Fibroblast of the aortic adventitia (primary cell): ENCODE measurements at regions not wholly inside any gene's neighbourhood (a gene's known extent, or its start where the extent isn't known, plus 50 kb on each side); places are given as distances from the start of the nearest gene placed in this dataset.

Source experiments
- DNase-seq: peaks from one replicate; pipeline ENCODE4 v3.0.0-alpha.2; 2010; ENCODE audit warnings: low read depth
- H3K4me3 ChIP-seq: 2 replicates; pipeline ENCODE4 v1.5.1; 2011; ENCODE audit warnings: low read depth, mild to moderate bottlenecking, control low read depth, low read length, moderate library complexity
- TF ChIP-seq, protein P1 (sequence below): IDR thresholded peaks from 2 replicates; pipeline ENCODE4 v1.5.1; 2011; ENCODE audit warnings: mild to moderate bottlenecking, low read length, control low read depth, inconsistent platforms; ENCODE audit not compliant: insufficient read depth

DNA sequence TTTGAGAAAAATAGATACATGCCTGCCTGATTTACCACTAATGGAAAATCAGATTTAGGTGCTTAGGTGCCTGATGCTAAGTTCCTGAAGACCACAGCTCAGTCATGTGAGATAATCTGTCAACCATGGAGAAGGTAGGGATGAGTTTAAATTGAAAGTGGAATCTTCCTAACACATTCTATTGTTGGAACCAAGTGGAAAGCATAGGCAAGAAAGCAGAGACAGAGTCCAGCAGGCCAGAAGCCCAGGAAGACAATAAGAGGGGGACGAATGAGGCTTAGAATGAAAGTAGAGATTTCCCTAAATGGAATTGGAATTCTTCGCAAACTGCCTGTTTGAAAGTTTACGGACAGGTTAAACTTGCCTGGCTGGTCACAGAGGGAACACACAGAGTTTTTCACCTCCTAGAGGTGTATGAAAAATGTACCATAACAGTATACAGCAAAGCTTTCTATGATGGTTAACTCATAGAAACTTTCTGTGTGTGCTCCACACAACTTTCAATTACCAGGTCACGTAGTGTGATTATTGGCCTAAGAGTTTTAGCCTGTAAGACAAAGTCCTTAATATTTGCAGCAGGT lies 453.8 kb upstream of the KCNMB2 start:
- no peak for DNase-seq
- H3K4me3 ChIP-seq, result no peak overlapping the region
- TF ChIP-seq, protein P1, sequence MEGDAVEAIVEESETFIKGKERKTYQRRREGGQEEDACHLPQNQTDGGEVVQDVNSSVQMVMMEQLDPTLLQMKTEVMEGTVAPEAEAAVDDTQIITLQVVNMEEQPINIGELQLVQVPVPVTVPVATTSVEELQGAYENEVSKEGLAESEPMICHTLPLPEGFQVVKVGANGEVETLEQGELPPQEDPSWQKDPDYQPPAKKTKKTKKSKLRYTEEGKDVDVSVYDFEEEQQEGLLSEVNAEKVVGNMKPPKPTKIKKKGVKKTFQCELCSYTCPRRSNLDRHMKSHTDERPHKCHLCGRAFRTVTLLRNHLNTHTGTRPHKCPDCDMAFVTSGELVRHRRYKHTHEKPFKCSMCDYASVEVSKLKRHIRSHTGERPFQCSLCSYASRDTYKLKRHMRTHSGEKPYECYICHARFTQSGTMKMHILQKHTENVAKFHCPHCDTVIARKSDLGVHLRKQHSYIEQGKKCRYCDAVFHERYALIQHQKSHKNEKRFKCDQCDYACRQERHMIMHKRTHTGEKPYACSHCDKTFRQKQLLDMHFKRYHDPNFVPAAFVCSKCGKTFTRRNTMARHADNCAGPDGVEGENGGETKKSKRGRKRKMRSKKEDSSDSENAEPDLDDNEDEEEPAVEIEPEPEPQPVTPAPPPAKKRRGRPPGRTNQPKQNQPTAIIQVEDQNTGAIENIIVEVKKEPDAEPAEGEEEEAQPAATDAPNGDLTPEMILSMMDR, result no peak

DNA sequence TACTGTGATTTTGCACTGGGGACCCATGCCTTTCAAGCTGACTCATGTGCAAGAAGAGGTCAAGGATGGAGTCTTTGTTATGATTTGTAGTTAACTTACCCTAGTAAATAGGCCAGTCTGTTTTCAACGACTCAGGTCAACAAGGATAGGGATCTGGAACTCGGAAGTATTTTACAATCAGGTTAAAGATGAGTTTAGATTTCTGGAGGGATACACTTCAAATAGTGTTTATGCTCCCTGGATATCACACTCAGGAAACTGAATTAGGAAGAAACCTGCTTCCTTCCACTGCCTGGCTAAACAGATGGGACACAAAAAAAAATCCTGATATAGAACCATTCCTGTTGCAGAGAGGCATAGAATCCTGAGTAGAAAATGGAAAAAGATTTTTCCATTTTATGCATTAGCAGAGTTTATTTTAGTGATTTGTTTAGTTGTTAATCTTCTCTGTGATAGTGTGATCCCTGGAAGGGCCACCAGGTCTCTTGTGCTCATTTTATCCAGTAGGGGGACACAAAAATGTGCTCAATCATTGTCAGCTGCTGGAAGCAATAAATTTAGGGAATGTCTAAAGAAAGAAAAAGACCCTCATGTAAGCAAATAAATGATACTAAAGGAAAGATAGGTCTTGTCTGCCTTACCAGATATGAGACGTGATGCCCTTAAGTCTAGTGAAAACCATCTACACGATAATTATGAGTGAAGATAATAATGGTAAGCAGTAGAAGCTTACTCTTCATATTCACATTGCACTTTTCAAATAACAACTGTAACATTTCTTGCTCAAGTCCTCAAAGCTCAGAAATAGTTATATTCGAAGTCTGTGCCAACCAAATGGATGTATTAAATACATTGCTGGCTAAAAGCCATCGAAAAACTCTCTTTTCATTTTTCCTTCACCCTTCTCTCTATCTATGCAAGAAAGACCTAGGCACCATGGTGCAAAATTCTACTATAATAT lies 452.1 kb upstream of the KCNMB2 start:
- TF ChIP-seq, protein P1, result peak; percentile 64
- peak; percentile 34 for DNase-seq
- no peak overlapping the region for H3K4me3 ChIP-seq

DNA sequence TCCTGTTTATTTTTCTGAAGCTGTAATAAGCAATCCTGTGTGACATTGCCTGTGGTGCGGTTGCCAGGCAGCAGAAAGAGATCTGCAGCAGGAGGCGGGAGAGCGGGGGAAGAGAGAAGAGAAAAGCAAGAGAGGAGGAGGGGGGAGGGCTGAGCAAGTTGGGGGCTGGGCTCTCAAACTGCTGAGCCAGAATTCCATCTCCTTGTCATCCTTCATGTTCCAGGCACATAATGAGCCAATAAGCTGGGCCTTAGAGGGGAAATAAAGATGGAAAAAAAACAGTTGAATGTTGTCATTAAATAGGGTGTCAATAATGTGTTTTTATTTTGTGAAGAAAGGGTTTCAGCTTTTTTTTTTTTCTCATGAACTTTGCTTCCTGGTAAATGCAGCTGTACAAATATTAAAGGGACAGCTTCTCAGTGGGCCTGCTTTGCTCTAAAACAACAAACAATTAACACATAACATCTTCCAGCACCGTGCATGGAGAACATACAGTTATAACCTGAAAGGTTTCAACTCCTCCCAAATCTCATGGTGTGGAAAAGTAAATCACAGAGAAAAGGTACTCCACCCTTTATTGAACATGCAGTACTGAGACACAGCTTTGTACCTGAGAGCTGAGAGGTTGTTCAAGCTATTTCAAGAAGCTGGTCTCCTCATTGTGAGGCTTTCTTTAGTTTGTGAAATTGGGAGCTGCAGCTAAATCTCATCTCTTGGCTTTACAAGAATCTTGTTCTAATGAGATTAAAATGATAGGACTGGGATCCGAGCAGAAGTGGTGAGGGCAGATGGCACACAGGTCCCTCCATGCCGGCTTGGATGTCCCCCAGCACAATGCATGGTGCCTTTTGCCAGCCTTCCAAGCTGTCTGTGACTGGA lies 451.1 kb upstream of the KCNMB2 start:
- peak; percentile 71 for DNase-seq
- TF ChIP-seq, protein P1, result no peak
- H3K4me3 ChIP-seq, result no peak overlapping the region

DNA sequence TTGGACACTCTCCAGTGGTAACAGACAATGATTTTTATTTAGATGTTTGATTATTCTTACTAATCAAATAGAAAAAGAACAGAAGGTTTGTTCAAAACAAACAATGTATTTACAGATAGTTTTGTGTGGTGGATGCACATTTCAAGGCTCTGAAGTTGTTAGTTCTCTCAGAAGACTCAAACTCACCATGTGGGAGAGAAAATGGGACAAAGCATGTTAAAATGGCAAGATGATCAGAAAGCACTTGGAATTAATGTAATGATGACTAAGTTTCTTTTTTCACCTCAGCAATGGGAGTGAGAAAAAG lies 450.5 kb upstream of the KCNMB2 start:
- no peak for DNase-seq
- no peak overlapping the region for H3K4me3 ChIP-seq
- TF ChIP-seq, protein P1, result no peak

DNA sequence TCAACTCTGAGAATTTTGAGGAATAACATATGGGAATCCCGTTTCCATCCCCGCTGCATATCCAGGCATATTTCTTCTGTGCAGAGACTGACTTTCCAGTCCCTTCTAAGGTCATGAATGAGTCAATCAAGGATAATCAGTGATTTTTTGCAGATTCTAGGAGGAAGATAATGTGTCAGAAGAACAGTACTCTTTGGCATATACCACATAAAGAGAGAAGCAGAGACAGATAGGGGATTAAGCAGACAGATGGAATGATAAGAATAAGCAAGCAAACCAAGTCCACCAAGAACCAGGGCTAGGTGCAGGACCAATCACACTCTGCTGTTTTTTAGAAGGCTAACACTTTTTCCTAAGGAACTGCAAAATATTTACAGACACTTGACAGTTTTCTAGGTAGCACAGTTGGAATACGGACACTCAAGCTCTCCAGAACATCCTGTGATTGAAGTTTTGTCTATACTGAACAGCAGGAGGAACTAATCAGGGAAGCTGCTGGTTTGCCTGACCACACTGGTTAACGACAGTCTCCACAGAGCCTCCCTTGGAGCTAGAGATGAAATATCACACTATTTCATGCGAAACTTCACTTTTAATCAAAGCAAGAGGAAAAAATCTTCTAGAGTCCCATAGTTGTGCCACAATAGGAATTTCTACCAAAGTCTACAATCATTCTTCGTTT lies 450.0 kb upstream of the KCNMB2 start:
- H3K4me3 ChIP-seq, result no peak overlapping the region
- TF ChIP-seq, protein P1, result no peak
- no peak for DNase-seq

DNA sequence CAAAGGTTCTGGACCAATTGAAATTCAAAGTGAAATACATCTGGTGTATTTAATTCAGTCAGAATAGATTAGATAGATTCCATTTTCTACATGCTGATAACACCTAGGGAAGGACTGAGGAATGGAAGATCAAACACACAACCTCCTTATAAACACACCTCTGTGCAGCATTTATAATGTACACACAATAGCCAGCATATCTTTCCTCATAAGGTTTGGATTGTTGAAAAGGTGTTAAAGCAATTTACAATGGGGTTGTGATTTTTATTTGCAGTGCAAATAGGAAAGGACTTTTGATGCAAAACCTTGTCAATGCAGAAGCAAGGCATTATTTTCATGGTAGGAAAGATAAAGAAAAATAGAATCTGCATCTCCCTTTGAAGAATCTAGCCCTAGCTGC lies 448.9 kb upstream of the KCNMB2 start:
- no peak overlapping the region for H3K4me3 ChIP-seq
- TF ChIP-seq, protein P1, result no peak
- DNase-seq, result no peak
